ENCODE measurements at regions not wholly inside any gene's neighbourhood (a gene's known extent, or its start where the extent isn't known, plus 50 kb on each side); places are given as distances from the start of the nearest gene placed in this dataset.

DNA sequence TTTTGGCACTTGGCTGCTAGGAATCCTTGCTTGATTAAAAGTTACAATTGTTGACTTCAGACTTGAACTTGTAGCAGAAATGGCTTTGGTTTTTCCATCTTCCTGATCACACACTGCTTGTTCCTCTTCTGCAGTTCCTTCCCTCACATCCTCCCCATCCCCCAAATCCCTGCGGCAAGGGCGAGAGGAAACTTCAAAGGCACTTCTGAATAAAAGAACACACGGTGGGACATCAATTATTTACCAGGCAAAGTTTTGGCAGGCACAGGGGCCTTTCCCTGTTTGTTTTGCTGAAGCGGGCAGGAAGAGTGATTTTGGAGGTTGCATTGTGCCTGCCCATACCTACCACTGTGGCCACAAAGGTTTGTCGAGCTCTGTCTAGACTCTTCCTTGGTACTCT lies 260.9 kb downstream of the KIF4B start:
- H3K27ac ChIP-seq (ENCODE audit: insufficient read depth, low read depth, low read length): no peak overlapping the region
- no peak overlapping the region for H3K4me3 ChIP-seq (replicated peaks in 1 of 3; ENCODE audit: insufficient read depth in 1 of 3, low read depth in 1 of 3, low read length in 3 of 3)
- dilution Hi-C loops (cut with MboI; ENCODE audit: extremely low pct_ligation_motif_present, low sequenced_read_pairs): no loop called here
- no peaks in the 10 kb centered on the region for H3K4me1 ChIP-seq (ENCODE audit: control insufficient read depth, extremely low read depth, insufficient read depth, low read length)
- H3K9me1 ChIP-seq (replicated peaks; ENCODE audit: control insufficient read depth, extremely low read depth, insufficient read depth, low read length): no peaks in the 10 kb centered on the region
- TF ChIP-seq POLR2AphosphoS5 (IDR thresholded peaks at IDR 0.05; ENCODE audit: insufficient read depth, low read depth, low read length) (no peak), JUN (IDR thresholded peaks at IDR 0.05; ENCODE audit: borderline replicate concordance, insufficient read depth, insufficient read length, low read depth) (no peak), POLR2A (IDR thresholded peaks at IDR 0.05; ENCODE audit: low read depth, low read length) (no peak), MYC (IDR thresholded peaks at IDR 0.05; ENCODE audit: low read depth, low read length) (no peak), EZH2 (IDR thresholded peaks at IDR 0.05; ENCODE audit: borderline replicate concordance, low read depth, low read length, severe bottlenecking) (no peak), FOS (IDR thresholded peaks at IDR 0.05; ENCODE audit: borderline replicate concordance, insufficient read depth, low read length) (no peak)
- TF ChIP-seq, protein P1, sequence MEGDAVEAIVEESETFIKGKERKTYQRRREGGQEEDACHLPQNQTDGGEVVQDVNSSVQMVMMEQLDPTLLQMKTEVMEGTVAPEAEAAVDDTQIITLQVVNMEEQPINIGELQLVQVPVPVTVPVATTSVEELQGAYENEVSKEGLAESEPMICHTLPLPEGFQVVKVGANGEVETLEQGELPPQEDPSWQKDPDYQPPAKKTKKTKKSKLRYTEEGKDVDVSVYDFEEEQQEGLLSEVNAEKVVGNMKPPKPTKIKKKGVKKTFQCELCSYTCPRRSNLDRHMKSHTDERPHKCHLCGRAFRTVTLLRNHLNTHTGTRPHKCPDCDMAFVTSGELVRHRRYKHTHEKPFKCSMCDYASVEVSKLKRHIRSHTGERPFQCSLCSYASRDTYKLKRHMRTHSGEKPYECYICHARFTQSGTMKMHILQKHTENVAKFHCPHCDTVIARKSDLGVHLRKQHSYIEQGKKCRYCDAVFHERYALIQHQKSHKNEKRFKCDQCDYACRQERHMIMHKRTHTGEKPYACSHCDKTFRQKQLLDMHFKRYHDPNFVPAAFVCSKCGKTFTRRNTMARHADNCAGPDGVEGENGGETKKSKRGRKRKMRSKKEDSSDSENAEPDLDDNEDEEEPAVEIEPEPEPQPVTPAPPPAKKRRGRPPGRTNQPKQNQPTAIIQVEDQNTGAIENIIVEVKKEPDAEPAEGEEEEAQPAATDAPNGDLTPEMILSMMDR (IDR thresholded peaks at IDR 0.05; ENCODE audit: extremely low read depth in 1 of 2, insufficient read depth in 1 of 2, low read depth in 1 of 2, low read length in 2 of 2): no peak
- TF ChIP-seq, protein P2, sequence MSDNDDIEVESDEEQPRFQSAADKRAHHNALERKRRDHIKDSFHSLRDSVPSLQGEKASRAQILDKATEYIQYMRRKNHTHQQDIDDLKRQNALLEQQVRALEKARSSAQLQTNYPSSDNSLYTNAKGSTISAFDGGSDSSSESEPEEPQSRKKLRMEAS (IDR thresholded peaks at IDR 0.05; ENCODE audit: insufficient read depth, insufficient read length): no peak
- H3K36me3 ChIP-seq (ENCODE audit: control insufficient read depth in 2 of 2, extremely low read depth in 1 of 2, insufficient read depth in 2 of 2, low read length in 2 of 2): no peaks in the 10 kb centered on the region
- no peak overlapping the region for H2AFZ ChIP-seq (ENCODE audit: low read depth, low read length)
- H3K9me3 ChIP-seq (replicated peaks; ENCODE audit: control insufficient read depth, insufficient read depth, low read length): peaks cover 2% of the 10 kb centered on the region
- no peak for FAIRE-seq
- no peak overlapping the region for H3K4me2 ChIP-seq (ENCODE audit: insufficient read depth, low read length)
- no peaks in the 10 kb centered on the region for H3K79me2 ChIP-seq (ENCODE audit: control insufficient read depth, insufficient read depth, low read length)
- CTCF ChIA-PET: no interaction called here
- POLR2A ChIA-PET: no interaction called here
- intact Hi-C loops (cut with micrococcal nuclease): no loop called here
- BruUV-seq (replicated peaks): no TSS peak
- no peaks in the 10 kb centered on the region for H4K20me1 ChIP-seq (replicated peaks; ENCODE audit: control insufficient read depth, extremely low read depth, insufficient read depth, low read length)
- DNase-seq (ENCODE audit: low read depth, low spot score): no peak
- H3K27me3 ChIP-seq (ENCODE audit: control insufficient read depth in 2 of 2, insufficient read depth in 2 of 2, low read length in 2 of 2): no peaks in the 10 kb centered on the region
- H3K9ac ChIP-seq (replicated peaks; ENCODE audit: extremely low read depth, insufficient read depth, low read length): no peak overlapping the region

All from endothelial cell of umbilical vein (primary cell).